GM13977 (cell line): ENCODE measurements at regions not wholly inside any gene's neighbourhood (a gene's known extent, or its start where the extent isn't known, plus 50 kb on each side); places are given as distances from the start of the nearest gene placed in this dataset.

ENCODE experiments used
- DNase-seq: peaks from one replicate; pipeline ENCODE4 v3.0.0; 2012; ENCODE audit warnings: low spot score
- in situ Hi-C: fragments of 300-500 bp; cut with MboI; formaldehyde crosslinking; loops from one replicate; pipeline ENCODE4 v1.12.0; 2022; ENCODE audit warnings: low sequenced_read_pairs, low pct_unique_long_range_greater_than_20kb, mixed read lengths, inconsistent platforms; ENCODE audit not compliant: unreplicated experiment
- TF ChIP-seq, protein P1 (sequence below): IDR thresholded peaks from 2 replicates; pipeline ENCODE4 v1.5.1; 2012; ENCODE audit warnings: mild to moderate bottlenecking, control low read depth; ENCODE audit not compliant: insufficient read depth; ENCODE audit errors: extremely low read depth, missing control alignments

GRCh38 chr6:102907181-102907580, 1513.7 kb downstream of the GRIK2 start:
- in situ Hi-C loops: no loop called here
- TF ChIP-seq, protein P1, sequence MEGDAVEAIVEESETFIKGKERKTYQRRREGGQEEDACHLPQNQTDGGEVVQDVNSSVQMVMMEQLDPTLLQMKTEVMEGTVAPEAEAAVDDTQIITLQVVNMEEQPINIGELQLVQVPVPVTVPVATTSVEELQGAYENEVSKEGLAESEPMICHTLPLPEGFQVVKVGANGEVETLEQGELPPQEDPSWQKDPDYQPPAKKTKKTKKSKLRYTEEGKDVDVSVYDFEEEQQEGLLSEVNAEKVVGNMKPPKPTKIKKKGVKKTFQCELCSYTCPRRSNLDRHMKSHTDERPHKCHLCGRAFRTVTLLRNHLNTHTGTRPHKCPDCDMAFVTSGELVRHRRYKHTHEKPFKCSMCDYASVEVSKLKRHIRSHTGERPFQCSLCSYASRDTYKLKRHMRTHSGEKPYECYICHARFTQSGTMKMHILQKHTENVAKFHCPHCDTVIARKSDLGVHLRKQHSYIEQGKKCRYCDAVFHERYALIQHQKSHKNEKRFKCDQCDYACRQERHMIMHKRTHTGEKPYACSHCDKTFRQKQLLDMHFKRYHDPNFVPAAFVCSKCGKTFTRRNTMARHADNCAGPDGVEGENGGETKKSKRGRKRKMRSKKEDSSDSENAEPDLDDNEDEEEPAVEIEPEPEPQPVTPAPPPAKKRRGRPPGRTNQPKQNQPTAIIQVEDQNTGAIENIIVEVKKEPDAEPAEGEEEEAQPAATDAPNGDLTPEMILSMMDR: no peak
- no peak for DNase-seq

- in situ Hi-C loops: no loop called here
- TF ChIP-seq, protein P1: no peak
- no peak for DNase-seq
Observed at GRCh38 chr6:102902471-102902870, 1509.0 kb downstream of the GRIK2 start.

- in situ Hi-C loops: no loop called here
- TF ChIP-seq, protein P1: no peak
- DNase-seq: no peak
Observed at GRCh38 chr6:102895683-102896082, 1502.2 kb downstream of the GRIK2 start.

DNA sequence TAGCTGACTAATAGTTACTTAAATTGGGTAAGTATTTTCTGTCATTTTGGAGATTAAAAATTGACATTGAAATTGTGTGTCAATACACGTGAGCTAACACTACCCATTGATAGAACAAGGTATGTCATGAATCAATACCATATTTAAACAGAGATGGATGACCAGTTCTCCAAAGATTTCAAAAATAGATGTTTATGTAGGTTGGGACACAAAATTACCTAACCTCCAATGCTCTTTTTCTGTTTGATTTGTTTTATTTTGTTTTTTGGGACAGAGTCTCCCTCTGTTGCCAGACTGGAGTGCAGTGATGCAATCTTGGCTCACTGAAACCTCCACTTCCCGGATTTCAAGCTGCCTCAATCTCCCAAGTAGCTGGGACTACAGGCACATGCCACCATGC, 1491.7 kb downstream of the GRIK2 start:
- in situ Hi-C loops: no loop called here
- DNase-seq: no peak
- TF ChIP-seq, protein P1: no peak

- TF ChIP-seq, protein P1: no peak
- in situ Hi-C loops: no loop called here
- no peak for DNase-seq
Observed at GRCh38 chr6:102853249-102853955, 1459.9 kb downstream of the GRIK2 start.

- TF ChIP-seq, protein P1: no peak
- in situ Hi-C loops: no loop called here
- DNase-seq: no peak
Observed at GRCh38 chr6:102848796-102849195, 1455.3 kb downstream of the GRIK2 start.

GRCh38 chr6:102848210-102848609, 1454.7 kb downstream of the GRIK2 start:
- TF ChIP-seq, protein P1: no peak
- no peak for DNase-seq
- in situ Hi-C loops: no loop called here
